ENCODE measurements at regions not wholly inside any gene's neighbourhood (a gene's known extent, or its start where the extent isn't known, plus 50 kb on each side); places are given as distances from the start of the nearest gene placed in this dataset.

- TF ChIP-seq CTCF (IDR thresholded peaks at IDR 0.05) = no peak
- no peak for TF ChIP-seq POLR2A (IDR thresholded peaks at IDR 0.05)
- TF ChIP-seq EP300 (IDR thresholded peaks at IDR 0.05) = no peak
- TF ChIP-seq POLR2AphosphoS5 (IDR thresholded peaks at IDR 0.05) = no peak
These were observed 81.1 kb upstream of the ADAMTS19 start for GRCh38 chr5:129378961-129379360.
